Esophagus squamous epithelium (tissue), 4 donors: ENCODE measurements at regions not wholly inside any gene's neighbourhood (a gene's known extent, or its start where the extent isn't known, plus 50 kb on each side); places are given as distances from the start of the nearest gene placed in this dataset.

Experiments used
- CTCF ChIP-seq, 6 experiments: fragments of 450-650 bp in 4 of 6; fragments of 200-600 bp in 2 of 6; sonication (generic) in 2 of 6; IDR thresholded peaks; one replicate each; pipeline ENCODE4 v1.5.1; 2016 to 2019; ENCODE audit warnings: antibody characterized with exemption in 6 of 6, mild to moderate bottlenecking in 4 of 6, moderate library complexity in 4 of 6
- POLR2A ChIP-seq, 4 donors: fragments of 450-650 bp; IDR thresholded peaks; one replicate each; pipeline ENCODE4 v1.6.1; 2017; ENCODE audit warnings: antibody characterized with exemption in 4 of 4, mild to moderate bottlenecking in 4 of 4, moderate library complexity in 3 of 4

DNA sequence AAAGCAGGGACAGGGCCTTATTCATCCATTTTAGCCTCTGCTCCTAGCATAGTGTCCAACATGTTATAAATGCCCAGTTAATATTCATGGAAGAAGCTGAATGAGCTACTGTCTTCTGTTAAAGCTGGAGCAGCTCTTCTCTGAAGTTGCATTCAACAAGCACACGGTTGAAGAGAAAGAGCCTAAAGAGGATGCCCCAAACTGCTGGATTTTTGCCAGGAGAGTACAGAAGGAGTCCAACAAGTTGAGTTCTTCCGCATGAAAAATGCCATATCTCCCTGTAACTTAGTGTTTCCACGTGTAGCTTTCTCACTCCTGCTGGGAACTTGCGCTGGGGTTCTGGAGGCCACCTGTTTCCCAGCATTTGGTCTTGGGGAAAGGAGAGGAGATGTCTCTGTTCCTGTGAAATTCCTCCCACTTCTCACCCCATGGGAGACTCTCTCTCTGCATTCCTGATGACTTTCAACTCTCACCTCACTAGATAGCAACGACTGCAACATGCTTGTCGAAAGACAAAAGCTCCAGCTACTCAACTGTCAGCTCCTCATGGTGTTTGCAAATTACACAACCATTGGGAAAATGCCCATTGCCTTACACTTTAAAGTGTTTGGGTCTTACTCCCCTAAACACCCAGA, 122.8 kb downstream of the KIF4B start:
- TF ChIP-seq CTCF (IDR thresholded peaks at IDR 0.05) = no peak
- TF ChIP-seq POLR2A (IDR thresholded peaks at IDR 0.05) = no peak
